Stomach (tissue), 4 donors: ENCODE measurements at regions not wholly inside any gene's neighbourhood (a gene's known extent, or its start where the extent isn't known, plus 50 kb on each side); places are given as distances from the start of the nearest gene placed in this dataset.

Experiments
- POLR2A ChIP-seq, 4 donors: fragments of 450-650 bp; IDR thresholded peaks; one replicate each; pipeline ENCODE4 v1.6.1; 2016; ENCODE audit warnings: antibody characterized with exemption in 4 of 4, control low read depth in 2 of 4, mild to moderate bottlenecking in 1 of 4, moderate library complexity in 1 of 4
- TF ChIP-seq, protein P1 (sequence below), 7 experiments: fragments of 450-650 bp in 4 of 7; fragments of 200-600 bp in 3 of 7; sonication (generic) in 3 of 7; IDR thresholded peaks; one replicate each; pipeline ENCODE4 v1.5.1; 2016 to 2019; ENCODE audit warnings: antibody characterized with exemption in 7 of 7, control low read depth in 2 of 7, mild to moderate bottlenecking in 1 of 7

DNA sequence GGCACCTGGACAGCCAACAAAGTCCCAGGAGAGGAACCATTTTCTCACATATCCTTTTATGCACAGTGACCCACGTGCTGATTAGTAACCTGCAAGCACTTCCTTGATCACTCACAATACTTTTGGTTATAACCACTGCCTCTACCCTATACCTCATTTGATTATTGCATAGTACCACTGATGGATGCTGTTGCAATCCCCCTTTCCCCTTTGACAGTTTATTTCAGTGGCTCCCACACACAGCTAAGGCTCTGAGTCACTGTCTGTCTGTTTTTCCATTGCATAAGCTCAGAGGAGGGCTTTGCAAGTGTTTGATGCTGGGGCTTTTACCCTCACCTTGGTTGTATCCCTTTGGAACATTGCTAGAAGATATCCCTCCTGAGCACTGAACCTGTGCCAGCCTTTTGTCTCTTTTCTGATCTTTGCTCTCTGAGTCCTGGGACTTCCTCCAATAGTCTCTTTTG lies 101.7 kb upstream of the RBBP8 start:
- TF ChIP-seq POLR2A (IDR thresholded peaks at IDR 0.05), result no peak
- TF ChIP-seq, protein P1, sequence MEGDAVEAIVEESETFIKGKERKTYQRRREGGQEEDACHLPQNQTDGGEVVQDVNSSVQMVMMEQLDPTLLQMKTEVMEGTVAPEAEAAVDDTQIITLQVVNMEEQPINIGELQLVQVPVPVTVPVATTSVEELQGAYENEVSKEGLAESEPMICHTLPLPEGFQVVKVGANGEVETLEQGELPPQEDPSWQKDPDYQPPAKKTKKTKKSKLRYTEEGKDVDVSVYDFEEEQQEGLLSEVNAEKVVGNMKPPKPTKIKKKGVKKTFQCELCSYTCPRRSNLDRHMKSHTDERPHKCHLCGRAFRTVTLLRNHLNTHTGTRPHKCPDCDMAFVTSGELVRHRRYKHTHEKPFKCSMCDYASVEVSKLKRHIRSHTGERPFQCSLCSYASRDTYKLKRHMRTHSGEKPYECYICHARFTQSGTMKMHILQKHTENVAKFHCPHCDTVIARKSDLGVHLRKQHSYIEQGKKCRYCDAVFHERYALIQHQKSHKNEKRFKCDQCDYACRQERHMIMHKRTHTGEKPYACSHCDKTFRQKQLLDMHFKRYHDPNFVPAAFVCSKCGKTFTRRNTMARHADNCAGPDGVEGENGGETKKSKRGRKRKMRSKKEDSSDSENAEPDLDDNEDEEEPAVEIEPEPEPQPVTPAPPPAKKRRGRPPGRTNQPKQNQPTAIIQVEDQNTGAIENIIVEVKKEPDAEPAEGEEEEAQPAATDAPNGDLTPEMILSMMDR (IDR thresholded peaks at IDR 0.05), result no peak
